WTC11 (cell line): ENCODE measurements at regions not wholly inside any gene's neighbourhood (a gene's known extent, or its start where the extent isn't known, plus 50 kb on each side); places are given as distances from the start of the nearest gene placed in this dataset.

Experiments used
- ATAC-seq: fragments of 200-7000 bp; cut with Tn5 transposase; 2 replicates; pipeline ENCODE4 v1.10.0; 2021; ENCODE audit warnings: mild to moderate bottlenecking, moderate library complexity
- CTCF ChIA-PET: fragments of 300-600 bp; sonication (Branson Sonifier 250); formaldehyde crosslinking; loops from one replicate; lab custom pipeline; 2021; ENCODE audit warnings: antibody characterized with exemption; lab: Charles Lee
- POLR2A ChIA-PET: fragments of 350-600 bp; sonication (Branson Sonifier 250); formaldehyde crosslinking; loops from one replicate; lab custom pipeline; 2021; ENCODE audit warnings: antibody characterized with exemption; lab: Charles Lee
- DNase-seq: peaks from one replicate; pipeline ENCODE4 v3.0.0; 2021; ENCODE audit warnings: low spot score
- H3K27ac Mint-ChIP-seq: 2 replicates; pipeline ENCODE4 v1.8.0; 2021; ENCODE audit warnings: mixed read lengths
- H3K27me3 Mint-ChIP-seq: 2 replicates; pipeline ENCODE4 v1.8.0; 2021; ENCODE audit warnings: low read depth, mild to moderate bottlenecking, moderate library complexity, mixed read lengths
- H3K36me3 Mint-ChIP-seq: 2 replicates; pipeline ENCODE4 v1.8.0; 2021; ENCODE audit warnings: mixed read lengths
- H3K4me1 Mint-ChIP-seq: 2 replicates; pipeline ENCODE4 v1.8.0; 2022; ENCODE audit warnings: mixed read lengths
- H3K4me3 Mint-ChIP-seq: 2 replicates; pipeline ENCODE4 v1.8.0; 2021; ENCODE audit warnings: mild to moderate bottlenecking, moderate library complexity, mixed read lengths
- H3K9me3 Mint-ChIP-seq: 2 replicates; pipeline ENCODE4 v1.8.0; 2021; ENCODE audit warnings: mixed read lengths
- ATF3 ChIP-seq: sonication (generic); formaldehyde crosslinking; conservative IDR thresholded peaks from 2 replicates; pipeline ENCODE4 v1.8.1; 2022; ENCODE audit warnings: mild to moderate bottlenecking, missing genetic modification reagents
- CREM ChIP-seq: sonication (generic); formaldehyde crosslinking; IDR thresholded peaks from 2 replicates; pipeline ENCODE4 v1.8.1; 2022; ENCODE audit warnings: mild to moderate bottlenecking, missing genetic modification reagents, moderate library complexity
- ELF4 ChIP-seq: sonication (generic); formaldehyde crosslinking; IDR thresholded peaks from 2 replicates; pipeline ENCODE4 v1.8.1; 2022; ENCODE audit warnings: low read depth, mild to moderate bottlenecking, moderate library complexity, missing genetic modification reagents
- ERG ChIP-seq: fragments of 250-450 bp; sonication (Bioruptor Pico); IDR thresholded peaks from 2 replicates; pipeline ENCODE4 v1.8.0; 2021; ENCODE audit warnings: mild to moderate bottlenecking
- ETV6 ChIP-seq: sonication (generic); formaldehyde crosslinking; IDR thresholded peaks from 2 replicates; pipeline ENCODE4 v1.8.1; 2022; ENCODE audit warnings: mild to moderate bottlenecking, missing genetic modification reagents
- FOXP1 ChIP-seq: sonication (generic); formaldehyde crosslinking; IDR thresholded peaks from 2 replicates; pipeline ENCODE4 v1.8.0; 2022; ENCODE audit warnings: missing genetic modification reagents, mild to moderate bottlenecking, moderate library complexity, borderline replicate concordance
- FOXP4 ChIP-seq: sonication (generic); formaldehyde crosslinking; IDR thresholded peaks from 2 replicates; pipeline ENCODE4 v1.8.0; 2022; ENCODE audit warnings: mild to moderate bottlenecking, missing genetic modification reagents
- GABPB1 ChIP-seq: sonication (generic); formaldehyde crosslinking; IDR thresholded peaks from 2 replicates; pipeline ENCODE4 v1.8.1; 2023; ENCODE audit warnings: mild to moderate bottlenecking, missing genetic modification reagents
- JAZF1 ChIP-seq: fragments of 250-450 bp; sonication (Bioruptor Pico); IDR thresholded peaks from 2 replicates; pipeline ENCODE4 v1.9.0; 2021; ENCODE audit warnings: moderate library complexity, mild to moderate bottlenecking, inconsistent platforms
- KAT7 ChIP-seq: sonication (generic); formaldehyde crosslinking; IDR thresholded peaks from 2 replicates; pipeline ENCODE4 v1.8.1; 2023; ENCODE audit warnings: missing genetic modification reagents, mild to moderate bottlenecking, borderline replicate concordance
- MYBL2 ChIP-seq: sonication (generic); formaldehyde crosslinking; IDR thresholded peaks from 2 replicates; pipeline ENCODE4 v1.8.1; 2023; ENCODE audit warnings: mild to moderate bottlenecking, moderate library complexity, missing genetic modification reagents
- RELA ChIP-seq: sonication (generic); formaldehyde crosslinking; IDR thresholded peaks from 2 replicates; pipeline ENCODE4 v1.8.1; 2022; ENCODE audit warnings: missing genetic modification reagents, mild to moderate bottlenecking, borderline replicate concordance
- TP53 ChIP-seq: sonication (generic); formaldehyde crosslinking; IDR thresholded peaks from 2 replicates; pipeline ENCODE4 v1.8.1; 2023; ENCODE audit warnings: mild to moderate bottlenecking, missing genetic modification reagents
- ZNF121 ChIP-seq: sonication (generic); formaldehyde crosslinking; IDR thresholded peaks from 2 replicates; pipeline ENCODE4 v1.8.0; 2023; ENCODE audit warnings: missing genetic modification reagents
- ZSCAN18 ChIP-seq: fragments of 250-450 bp; sonication (Bioruptor Pico); IDR thresholded peaks from 2 replicates; pipeline ENCODE4 v2.1.2; 2022; ENCODE audit warnings: mild to moderate bottlenecking, moderate library complexity
- TF ChIP-seq, protein P1 (sequence below): sonication (generic); formaldehyde crosslinking; IDR thresholded peaks from 2 replicates; pipeline ENCODE4 v1.8.0; 2022; ENCODE audit warnings: mild to moderate bottlenecking, missing genetic modification reagents
- TF ChIP-seq, protein P2 (sequence below): sonication (generic); formaldehyde crosslinking; IDR thresholded peaks from 2 replicates; pipeline ENCODE4 v1.8.0; 2023; ENCODE audit warnings: missing genetic modification reagents, mild to moderate bottlenecking, borderline replicate concordance

DNA sequence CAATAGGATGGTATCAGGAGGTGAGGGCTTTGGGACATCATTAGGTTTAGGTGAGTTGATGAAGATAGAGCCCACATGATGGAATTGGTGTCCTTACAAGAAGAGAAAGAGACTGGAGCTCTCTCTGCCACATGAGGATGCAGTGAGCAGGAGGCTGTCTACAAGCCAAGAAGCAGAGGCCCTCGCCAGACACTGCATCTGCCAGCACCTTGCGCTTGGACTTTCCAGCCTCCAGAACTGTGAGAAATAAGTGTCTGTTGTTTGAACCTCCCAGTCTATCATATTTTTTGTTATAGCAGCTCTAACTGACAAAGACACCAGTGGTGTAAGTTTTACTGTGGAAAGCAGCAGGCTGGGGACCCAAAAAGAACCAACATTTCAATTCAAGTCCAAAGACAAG, 571.1 kb upstream of the ID2 start:
- peaks cover 12% of the 10 kb centered on the region for H3K36me3 Mint-ChIP-seq
- H3K4me3 Mint-ChIP-seq = no peak overlapping the region
- ChIA-PET POLR2A (no interaction called here), CTCF (no interaction called here)
- H3K27me3 Mint-ChIP-seq = no peaks in the 10 kb centered on the region; the same call in 1 of the 2 replicates
- TF ChIP-seq TP53 (CRISPR knock-in tag) = no peak
- TF ChIP-seq ZSCAN18 (CRISPR knock-in tag) = no peak
- TF ChIP-seq GABPB1 (CRISPR knock-in tag) = no peak
- TF ChIP-seq FOXP1 (CRISPR knock-in tag) = no peak
- no peak for TF ChIP-seq FOXP4
- no peak for TF ChIP-seq ELF4
- no peak for TF ChIP-seq ETV6
- H3K27ac Mint-ChIP-seq = no peak overlapping the region
- H3K4me1 Mint-ChIP-seq = peaks cover 15% of the 10 kb centered on the region
- ATAC-seq = no peak
- peaks cover 28% of the 10 kb centered on the region for H3K9me3 Mint-ChIP-seq
- DNase-seq = no peak

DNA sequence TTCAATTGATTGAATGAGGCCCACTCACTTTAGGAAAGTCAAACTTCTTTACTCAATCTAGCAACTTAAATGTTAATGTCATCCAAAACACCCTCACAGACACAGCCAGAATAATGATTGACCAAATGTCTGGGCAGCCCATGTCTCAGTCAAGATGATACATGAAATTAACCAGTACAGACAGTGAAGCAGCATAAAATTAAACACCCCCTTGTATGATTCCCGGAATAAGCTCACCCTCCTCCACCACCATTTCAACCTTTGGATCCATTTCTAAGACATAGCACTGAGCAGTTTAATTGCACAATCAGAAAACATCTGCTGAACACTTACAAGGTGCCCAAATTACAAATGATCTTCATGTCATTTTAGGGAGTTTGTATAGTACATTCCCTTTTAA, 570.7 kb upstream of the ID2 start:
- Mint-ChIP-seq H3K9me3 (peaks cover 28% of the 10 kb centered on the region), H3K36me3 (peaks cover 12% of the 10 kb centered on the region), H3K27ac (no peak overlapping the region), H3K4me1 (peaks cover 16% of the 10 kb centered on the region), H3K4me3 (no peak overlapping the region), H3K27me3 (no peaks in the 10 kb centered on the region; the same call in 1 of the 2 replicates)
- no peak for DNase-seq
- no peak for ATAC-seq
- ChIA-PET CTCF (no interaction called here), POLR2A (no interaction called here)
- TF ChIP-seq, protein P1, sequence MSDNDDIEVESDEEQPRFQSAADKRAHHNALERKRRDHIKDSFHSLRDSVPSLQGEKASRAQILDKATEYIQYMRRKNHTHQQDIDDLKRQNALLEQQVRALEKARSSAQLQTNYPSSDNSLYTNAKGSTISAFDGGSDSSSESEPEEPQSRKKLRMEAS (CRISPR knock-in tag) = no peak
- TF ChIP-seq ZNF121 = no peak
- no peak for TF ChIP-seq JAZF1 (CRISPR knock-in tag)
- no peak for TF ChIP-seq RELA (CRISPR knock-in tag)
- no peak for TF ChIP-seq KAT7
- no peak for TF ChIP-seq ERG
- no peak for TF ChIP-seq ATF3 (CRISPR knock-in tag)
- no peak for TF ChIP-seq MYBL2 (CRISPR knock-in tag)
- TF ChIP-seq, protein P2, sequence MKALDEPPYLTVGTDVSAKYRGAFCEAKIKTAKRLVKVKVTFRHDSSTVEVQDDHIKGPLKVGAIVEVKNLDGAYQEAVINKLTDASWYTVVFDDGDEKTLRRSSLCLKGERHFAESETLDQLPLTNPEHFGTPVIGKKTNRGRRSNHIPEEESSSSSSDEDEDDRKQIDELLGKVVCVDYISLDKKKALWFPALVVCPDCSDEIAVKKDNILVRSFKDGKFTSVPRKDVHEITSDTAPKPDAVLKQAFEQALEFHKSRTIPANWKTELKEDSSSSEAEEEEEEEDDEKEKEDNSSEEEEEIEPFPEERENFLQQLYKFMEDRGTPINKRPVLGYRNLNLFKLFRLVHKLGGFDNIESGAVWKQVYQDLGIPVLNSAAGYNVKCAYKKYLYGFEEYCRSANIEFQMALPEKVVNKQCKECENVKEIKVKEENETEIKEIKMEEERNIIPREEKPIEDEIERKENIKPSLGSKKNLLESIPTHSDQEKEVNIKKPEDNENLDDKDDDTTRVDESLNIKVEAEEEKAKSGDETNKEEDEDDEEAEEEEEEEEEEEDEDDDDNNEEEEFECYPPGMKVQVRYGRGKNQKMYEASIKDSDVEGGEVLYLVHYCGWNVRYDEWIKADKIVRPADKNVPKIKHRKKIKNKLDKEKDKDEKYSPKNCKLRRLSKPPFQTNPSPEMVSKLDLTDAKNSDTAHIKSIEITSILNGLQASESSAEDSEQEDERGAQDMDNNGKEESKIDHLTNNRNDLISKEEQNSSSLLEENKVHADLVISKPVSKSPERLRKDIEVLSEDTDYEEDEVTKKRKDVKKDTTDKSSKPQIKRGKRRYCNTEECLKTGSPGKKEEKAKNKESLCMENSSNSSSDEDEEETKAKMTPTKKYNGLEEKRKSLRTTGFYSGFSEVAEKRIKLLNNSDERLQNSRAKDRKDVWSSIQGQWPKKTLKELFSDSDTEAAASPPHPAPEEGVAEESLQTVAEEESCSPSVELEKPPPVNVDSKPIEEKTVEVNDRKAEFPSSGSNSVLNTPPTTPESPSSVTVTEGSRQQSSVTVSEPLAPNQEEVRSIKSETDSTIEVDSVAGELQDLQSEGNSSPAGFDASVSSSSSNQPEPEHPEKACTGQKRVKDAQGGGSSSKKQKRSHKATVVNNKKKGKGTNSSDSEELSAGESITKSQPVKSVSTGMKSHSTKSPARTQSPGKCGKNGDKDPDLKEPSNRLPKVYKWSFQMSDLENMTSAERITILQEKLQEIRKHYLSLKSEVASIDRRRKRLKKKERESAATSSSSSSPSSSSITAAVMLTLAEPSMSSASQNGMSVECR = no peak
- TF ChIP-seq CREM (CRISPR knock-in tag) = no peak
